HG02943 (cell line): ENCODE measurements at regions not wholly inside any gene's neighbourhood (a gene's known extent, or its start where the extent isn't known, plus 50 kb on each side); places are given as distances from the start of the nearest gene placed in this dataset.

Source experiments
- ATAC-seq: cut with Tn5 transposase; IDR thresholded peaks from one replicate; pipeline ENCODE4 v1.9.1; 2021; ENCODE audit warnings: mild to moderate bottlenecking, low read depth, moderate library complexity; ENCODE audit not compliant: unreplicated experiment

DNA sequence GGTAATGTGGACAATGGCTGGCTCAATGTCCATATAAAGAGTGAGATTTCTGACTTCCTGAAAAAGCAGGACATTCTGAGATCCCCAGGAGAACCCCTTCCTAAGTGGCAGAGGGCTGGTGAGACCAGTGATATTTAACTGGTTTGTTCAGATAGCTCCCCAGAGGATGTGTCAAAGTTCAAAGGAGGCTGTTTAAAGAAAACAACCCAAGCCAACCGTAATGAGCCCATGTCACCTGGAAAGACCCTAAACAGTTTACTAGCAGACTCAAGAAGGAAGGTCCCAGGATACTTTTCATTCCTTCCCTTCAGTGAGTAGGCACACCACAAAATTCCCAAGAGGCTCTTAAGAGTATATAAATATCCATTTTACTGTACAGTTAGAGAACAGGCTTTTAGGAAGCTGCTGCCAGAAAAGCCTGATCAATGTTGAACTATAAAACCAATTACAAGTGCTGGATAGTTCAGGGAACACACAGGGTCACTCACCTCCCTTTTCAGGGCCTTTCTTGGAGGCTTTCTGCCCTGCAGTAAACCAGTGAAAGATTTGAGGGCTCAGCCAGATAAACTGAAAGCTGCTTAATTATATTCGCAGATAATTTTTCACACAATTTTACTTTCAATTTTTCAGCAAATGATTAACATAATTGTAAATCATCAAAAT, 293.5 kb downstream of the ASXL3 start:
- no peak for ATAC-seq

DNA sequence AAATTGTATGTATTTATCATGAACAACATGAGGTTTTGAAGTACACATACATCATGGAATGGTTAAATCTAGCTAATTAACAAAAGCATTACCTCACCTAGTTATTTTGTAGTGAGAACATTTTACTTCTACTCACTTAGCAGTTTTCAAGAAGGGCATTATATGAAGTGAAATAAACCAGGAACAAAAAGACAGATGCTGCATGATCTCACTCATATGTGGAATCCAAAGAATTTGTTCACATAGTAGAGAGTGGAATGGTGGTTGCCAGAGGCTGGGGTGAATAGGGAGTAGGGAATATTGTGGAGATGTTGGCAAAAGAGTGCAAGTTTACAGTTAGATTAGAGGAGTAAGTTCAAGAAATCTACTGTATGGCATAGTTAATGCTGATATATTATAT, 292.0 kb downstream of the ASXL3 start:
- no peak for ATAC-seq

DNA sequence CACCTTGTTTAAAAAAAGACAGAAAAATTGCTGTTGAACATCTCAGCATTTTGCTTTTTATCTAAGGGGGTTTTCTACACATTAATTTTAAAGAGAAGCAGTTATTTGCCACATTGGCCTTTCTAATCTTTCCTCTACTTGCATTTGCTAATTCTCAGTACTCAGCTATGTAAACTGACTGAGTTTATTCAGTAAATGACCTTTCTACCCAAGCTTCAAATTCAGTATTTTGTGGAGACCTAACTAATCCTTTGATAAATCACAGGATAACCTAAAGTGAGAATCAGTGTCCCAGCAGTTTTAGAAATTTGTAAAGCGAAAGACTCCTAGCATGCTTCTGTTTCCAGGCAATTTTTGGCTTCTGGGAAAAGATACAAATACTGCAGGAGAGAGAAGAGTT, 288.4 kb downstream of the ASXL3 start:
- ATAC-seq, result no peak

DNA sequence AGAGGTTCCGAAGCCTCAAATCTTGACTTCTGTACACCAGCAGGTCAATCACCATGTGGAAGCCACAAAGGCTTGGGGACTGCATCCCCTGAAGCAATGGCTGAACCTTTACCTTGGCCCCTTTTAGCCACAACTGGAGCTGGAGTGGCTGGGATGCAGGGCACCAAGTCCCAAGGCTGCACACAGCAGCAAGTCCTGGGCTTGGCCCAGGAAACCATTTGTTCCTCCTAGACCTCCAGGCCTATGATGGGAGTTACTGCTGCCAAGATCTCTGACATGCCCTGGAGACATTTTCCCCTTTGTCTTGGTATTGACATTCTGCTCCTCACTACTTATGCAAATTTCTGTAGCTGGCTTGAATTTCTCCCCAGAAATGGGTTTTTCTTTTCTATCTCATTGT, 285.9 kb downstream of the ASXL3 start:
- ATAC-seq, result no peak

DNA sequence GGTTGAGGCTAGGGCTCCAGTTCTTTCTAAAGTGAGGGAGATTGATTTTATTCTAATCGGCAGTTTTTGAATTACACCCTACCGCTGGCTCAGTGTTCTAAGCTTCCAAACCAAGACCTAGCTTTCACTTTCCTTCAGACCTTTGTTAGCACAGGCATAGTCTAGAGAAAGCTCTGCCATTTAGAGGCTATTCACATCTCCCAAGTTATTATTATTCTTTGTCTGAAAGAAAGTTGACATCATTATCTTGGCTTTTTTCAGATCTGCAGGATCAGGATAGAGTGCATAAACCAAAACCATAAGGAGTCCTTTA, 276.8 kb downstream of the ASXL3 start:
- no peak for ATAC-seq

DNA sequence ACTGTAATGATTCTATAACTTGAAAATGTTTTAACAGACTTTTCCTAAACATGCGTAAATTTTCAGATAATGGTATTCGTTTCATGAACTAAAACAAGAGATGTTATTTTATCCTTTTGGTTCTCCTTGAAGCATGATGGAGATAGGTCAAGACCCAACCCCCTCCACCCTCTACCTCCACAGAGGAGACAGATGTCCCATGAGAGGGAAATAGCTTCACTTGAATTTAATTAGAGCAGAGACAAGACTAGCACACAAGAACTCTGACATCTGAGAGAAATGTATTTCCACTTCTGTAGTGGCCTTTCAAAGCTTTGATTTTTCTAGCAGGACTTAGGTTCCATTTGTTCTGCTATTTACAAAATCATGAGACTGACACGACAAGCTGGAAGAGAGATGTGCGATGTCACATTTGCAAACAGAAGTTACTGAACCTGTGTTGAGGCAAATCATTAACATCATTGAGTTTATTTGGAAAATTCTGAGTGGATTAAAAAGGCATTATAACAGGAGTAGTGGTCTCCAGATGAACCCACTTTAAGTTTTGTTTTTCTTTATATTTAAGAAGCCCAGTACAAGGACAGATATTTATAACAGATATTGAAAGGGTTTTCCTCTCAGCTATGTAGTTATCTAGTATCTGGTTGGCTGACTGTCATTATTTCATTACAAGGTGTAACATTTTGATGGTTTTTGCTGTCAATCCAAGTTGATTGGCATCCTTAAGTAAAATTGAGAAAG, 276.2 kb downstream of the ASXL3 start:
- ATAC-seq, result no peak

DNA sequence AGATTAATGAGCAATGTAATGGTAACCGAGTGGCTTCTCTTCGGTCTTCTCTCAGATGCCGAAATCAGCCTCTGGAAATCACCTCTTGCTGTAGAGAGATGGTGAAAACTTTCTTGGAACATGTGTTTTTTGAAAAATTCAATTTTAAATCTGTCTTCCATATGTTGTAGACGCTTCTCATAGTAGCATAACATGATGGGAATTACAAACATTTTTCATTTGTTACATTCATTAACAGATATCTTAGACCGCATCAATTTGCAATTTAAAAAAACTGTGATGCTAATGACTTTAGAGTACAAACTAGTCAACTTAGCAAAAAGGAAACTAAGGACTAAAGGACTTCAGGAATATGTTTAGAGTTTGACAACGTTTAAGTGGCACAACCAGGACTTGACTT, 275.2 kb downstream of the ASXL3 start:
- ATAC-seq, result no peak

DNA sequence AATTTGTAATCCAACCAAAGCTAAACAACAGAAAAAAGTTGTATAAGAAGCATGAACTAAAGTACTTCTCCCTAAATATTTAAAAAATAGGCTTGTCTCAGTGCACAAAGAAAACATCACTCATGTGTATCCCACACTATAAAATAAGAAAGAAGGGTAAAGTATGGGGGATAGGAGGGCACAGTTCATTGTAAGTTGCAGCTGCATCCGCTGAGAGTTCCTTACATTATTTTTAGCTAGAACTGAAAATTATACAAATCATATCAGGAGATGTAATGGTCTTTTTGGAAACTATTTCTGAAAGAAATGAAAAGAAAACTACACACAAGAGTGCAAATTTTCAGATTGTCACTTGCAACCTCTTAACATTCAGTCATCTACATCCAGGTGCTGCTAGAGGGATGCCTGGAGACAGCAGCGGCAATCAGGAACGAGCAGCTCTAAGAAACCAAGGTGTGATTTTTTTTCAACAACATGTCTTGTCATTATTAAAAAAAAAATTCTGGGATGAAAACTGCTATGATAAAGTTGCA, 273.6 kb downstream of the ASXL3 start:
- ATAC-seq, result no peak

DNA sequence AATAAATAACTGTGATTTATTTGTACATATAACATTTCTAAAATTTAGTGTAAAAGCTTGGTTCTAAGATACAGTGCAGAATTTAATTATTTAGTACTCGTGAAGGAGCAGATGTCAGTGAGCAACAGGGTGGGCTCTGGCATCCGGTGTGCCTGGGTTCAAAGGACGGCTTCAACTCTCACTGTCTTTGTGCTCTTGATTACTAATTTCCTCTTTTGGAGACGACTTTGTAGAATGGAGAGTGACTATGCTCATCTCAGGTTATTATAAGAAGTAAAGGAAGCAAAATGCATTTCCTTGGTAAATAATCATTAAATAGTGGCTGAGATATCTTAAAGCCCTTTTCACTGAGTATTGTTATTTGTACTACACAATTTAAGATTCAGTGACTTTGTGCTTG, 271.7 kb downstream of the ASXL3 start:
- no peak for ATAC-seq

DNA sequence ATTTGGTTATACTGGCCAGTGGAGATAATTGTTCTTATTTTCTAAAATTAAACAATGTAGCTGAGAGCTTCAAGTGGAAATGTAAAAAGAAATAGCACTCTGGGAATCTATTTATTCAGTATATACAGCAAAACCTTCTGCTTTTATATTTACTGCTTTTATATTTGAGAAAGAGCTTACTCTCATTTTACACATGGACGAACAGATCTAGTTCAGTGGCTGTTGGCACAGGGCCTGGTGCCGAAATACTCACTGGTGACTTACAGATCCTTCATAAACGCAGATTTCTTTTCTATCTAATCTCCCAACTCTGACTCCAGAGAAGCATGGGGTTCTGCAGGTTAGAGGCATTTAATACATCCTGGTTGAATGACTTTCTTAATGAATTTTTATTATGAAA, 266.2 kb downstream of the ASXL3 start:
- ATAC-seq, result no peak

DNA sequence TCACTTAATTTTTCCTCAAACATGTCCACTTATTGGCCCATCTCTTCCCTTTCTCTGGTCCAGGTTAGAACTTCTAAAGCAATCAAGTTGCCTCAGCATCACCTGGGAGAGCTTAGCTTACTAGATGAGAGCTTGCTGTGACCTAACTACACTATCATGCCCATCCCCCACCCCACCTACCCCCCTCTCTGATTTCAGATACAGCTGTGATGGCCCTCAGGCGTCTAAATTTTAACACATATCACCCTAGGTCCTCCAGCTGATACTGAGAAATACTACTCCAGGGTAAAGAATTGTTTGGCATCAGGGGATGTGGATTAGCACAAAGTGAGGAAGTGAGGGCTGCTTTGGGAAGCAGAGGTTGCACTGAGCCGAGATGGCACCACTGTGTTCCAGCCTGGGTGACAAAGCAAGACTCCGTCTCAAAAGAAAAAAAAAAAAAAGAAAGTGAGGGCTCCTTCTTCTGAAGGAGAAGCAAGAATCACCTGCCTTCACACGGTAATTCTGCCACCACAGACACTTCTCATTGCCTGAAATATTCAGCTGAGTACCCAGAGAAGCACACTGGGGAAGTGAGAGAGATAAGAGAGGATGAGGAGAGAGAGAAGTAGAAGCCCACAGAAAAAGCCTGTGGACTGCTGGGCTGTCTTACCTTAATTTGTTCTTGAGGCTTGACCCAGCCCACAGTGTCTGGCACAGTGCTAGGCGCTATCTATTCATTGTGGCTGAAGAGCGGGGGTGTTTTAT, 263.4 kb downstream of the ASXL3 start:
- ATAC-seq, result no peak

DNA sequence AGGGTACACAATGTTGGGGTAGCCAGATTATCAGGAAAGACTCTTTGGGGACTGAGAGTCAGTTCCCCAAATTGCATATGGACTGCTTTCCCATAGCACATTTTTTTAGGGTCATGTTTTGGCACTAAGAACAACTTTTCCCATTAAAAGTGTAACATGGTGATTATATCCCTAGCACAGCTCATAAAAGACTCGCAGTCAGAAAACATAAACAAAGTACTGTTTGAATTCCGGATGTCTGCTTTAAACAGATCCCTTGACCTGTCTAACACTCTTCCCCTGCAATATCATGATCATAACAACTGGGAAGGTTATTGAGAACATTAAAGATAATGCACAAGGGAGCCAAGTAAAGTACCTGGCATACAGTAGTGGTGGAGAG, 262.2 kb downstream of the ASXL3 start:
- no peak for ATAC-seq

DNA sequence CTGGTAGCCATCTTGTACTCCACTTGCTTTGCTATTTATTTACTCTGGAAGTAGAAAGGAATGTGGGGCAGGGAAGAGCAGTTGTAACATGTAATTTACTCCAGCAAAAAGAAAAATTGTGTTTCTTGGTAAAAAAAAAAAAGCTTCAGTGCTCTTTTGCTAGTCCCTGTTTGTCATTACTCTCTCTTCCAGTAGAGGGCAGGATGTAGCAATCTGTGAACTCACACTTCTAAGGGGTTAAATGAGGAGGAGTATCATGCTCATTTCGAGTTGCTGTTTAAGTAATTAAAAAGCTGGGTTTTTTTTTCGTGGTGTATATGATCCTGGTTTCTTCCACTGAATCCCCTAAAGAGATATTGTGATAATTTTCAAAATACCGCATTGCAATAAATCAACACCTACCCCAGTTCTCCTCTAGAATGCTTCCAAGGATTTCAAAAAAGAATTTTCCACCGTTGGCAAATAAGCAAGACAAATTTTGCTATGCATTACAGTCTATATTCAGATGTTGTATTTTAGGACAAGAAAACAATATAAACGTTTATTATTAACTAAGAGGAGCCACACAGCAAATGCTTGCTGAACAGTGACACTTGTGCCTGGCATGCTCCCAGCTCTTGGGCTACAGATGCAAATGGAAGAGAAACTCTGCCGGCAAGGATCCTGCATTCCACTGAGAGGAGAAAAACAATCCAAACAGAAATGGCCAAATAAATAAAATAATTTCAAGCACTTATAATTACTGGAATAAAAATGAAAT, 261.6 kb downstream of the ASXL3 start:
- no peak for ATAC-seq

DNA sequence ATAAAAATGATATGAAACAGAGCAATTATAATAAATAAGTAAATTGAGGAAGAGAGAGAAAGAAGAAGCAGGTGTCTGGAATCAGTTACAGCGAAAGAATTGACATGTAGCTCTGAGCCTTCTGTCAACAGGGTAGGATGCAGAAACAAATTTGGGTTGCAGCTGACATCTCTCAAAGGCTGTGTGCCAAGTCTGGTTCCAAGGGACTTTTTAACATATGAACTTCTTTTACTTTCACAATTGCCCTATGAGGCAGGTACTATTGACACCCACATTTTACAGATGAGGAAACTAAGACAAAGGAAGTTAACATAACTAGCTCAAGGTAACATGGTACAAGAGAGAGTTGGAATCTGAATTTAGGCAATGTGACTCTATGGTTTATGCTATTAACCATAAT, 260.0 kb downstream of the ASXL3 start:
- no peak for ATAC-seq

DNA sequence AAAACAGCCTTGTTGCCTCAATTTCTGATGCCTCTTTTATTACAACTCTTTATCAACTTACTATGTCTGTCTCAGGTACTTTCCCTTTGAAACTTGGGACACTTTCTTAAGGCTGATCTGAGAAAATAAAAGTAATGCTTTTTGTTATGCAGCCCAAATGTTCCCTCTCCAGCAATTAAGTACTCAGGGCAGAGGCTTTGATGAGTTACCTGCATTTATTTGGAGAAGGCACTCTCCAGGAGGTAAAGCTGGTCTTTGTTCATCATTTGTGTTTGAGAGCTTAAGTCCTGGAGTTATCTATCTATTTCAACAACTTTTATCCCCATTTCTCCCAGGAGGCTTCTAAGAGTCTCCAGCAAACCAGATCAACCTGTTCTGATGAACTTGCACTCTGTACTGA, 259.2 kb downstream of the ASXL3 start:
- ATAC-seq, result no peak

DNA sequence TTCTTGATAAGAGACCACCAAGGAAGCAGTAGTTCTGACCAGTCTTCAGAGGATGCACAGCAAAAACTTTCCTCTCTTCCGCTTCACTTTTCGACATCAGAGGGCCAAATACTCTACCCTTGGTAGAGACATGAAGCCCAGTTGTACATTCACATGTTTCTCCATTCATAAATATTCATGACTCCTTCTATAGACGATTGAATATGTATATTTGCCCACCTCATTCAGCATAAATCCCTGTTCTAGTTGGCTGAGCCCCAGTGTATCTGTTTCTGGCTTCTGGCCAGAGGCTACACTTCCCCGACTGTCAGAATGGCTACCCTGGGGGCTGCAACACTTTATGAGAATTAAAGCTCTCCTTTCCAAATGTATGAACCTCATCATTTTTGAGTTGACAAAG, 258.5 kb downstream of the ASXL3 start:
- no peak for ATAC-seq

DNA sequence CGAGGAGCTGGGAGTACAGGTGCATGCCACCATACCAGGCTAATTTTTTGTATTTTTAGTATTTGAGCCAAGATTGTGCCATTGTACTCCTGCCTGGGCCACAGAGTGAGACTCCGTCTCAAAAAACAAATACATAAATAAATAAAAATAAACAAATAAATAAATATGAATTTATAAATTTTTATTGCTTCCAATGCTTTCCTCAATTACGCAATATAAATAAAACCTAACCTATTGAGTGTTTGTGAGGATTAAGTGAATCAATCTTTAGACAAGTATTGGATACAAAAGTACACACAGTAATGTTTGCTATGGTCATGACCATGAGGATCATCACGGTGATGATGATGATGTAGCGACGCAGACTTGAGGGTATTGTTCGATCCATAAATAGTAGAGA, 257.4 kb downstream of the ASXL3 start:
- ATAC-seq, result no peak

DNA sequence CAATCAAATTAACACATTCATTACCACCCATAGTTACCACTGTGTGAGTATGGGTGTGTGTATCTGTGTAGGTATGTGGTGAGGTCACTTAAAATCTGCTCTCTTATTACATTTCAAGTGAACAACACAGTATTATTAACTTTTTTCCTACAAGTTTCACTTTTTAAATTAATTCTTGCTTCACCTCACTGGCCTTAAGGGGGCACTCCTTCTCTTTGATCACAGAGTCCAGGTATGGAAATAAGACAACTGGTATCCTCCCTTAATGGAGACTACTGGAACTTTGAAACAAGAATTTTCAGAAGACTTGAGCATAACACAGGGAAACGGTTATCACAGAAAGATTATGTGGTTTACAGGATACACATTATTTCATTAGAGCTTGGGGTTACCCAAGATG, 255.8 kb downstream of the ASXL3 start:
- no peak for ATAC-seq

DNA sequence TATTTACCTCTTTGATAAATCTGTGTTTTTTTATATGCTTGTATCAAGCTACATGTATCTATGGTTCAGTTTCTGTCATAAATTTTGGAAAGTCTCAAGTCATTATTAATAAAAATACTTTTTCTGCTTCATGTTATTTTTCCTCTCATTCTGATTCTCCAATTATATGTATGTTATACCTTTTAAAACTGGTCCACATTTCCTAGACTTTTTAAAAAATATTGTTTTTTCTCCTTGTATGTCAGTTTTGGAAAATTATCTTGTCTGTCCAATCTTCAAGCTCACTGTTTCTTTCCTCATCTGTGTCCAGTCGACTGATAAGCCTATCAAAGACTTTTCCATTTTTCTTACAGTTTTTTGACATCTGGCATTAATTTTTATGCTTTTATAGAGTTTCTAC, 253.4 kb downstream of the ASXL3 start:
- ATAC-seq, result no peak

DNA sequence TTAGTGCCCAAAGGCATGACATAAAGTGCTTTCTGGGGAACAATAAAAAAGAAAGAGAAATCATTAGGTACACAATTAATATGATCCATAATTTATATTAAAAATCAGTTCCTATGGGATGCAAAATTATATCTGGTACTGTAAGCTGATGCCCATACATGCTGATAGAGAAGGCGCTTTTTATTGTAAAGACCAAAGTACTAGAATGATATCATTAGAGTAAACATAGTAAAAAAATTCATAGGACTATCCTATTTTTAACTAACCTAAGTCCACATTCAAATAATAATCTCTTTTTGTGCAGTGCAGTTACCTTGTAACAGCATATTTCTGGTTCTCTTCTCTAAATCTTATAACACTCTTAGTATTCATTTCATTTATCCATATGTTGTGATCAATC, 252.2 kb downstream of the ASXL3 start:
- ATAC-seq, result no peak

DNA sequence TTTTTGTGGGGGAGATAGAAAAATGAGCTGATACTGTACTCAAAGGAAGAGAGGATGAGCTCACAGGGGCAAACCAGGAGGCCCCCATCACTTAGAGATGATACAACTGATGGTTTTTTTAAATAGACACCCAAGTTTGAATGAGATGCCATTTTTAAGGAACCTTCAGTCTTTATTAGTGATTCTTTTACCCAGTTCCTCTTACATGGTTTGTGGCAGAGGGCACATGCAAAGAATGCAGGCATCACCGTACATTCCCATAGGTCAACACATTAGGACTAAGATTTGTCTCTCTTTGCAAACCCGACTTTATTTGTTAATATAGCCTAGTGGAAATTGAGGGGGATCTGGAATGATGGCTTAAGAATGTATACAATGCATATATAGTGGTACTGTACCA, 250.9 kb downstream of the ASXL3 start:
- no peak for ATAC-seq
